GM19328 (cell line): ENCODE measurements at regions not wholly inside any gene's neighbourhood (a gene's known extent, or its start where the extent isn't known, plus 50 kb on each side); places are given as distances from the start of the nearest gene placed in this dataset.
"Not testable (repeated sequence)": the region's sequence is repeated elsewhere in the genome, so short reads cannot be mapped to it uniquely, and the experiment has no call there.

Source experiments
- ATAC-seq: cut with Tn5 transposase; IDR thresholded peaks from one replicate; pipeline ENCODE4 v1.9.1; 2021; ENCODE audit warnings: mild to moderate bottlenecking, moderate library complexity; ENCODE audit not compliant: unreplicated experiment

- no peak for ATAC-seq
These were observed 763.8 kb downstream of the DTWD2 start for GRCh38 chr5:118224546-118224945.

GRCh38 chr5:118220556-118221195 lies 767.7 kb downstream of the DTWD2 start:
- no peak for ATAC-seq

- no peak for ATAC-seq
These were observed 776.7 kb downstream of the DTWD2 start for GRCh38 chr5:118211606-118212005.

- no peak for ATAC-seq
These were observed 780.3 kb downstream of the DTWD2 start for GRCh38 chr5:118208031-118208453.

GRCh38 chr5:118199801-118200200 lies 788.5 kb downstream of the DTWD2 start:
- ATAC-seq, result no peak

GRCh38 chr5:118196229-118196628 lies 792.1 kb downstream of the DTWD2 start:
- no peak for ATAC-seq

- ATAC-seq, result no peak
These were observed 793.1 kb downstream of the DTWD2 start for GRCh38 chr5:118195211-118195610.

GRCh38 chr5:118193194-118193905 lies 795.0 kb downstream of the DTWD2 start:
- no peak for ATAC-seq

GRCh38 chr5:118185018-118185417 lies 803.3 kb downstream of the DTWD2 start:
- no peak for ATAC-seq

- ATAC-seq, result no peak
These were observed 812.2 kb downstream of the DTWD2 start for GRCh38 chr5:118176146-118176545.

- no peak for ATAC-seq
These were observed 813.7 kb downstream of the DTWD2 start for GRCh38 chr5:118174671-118175070.

- ATAC-seq, result no peak
These were observed 815.0 kb downstream of the DTWD2 start for GRCh38 chr5:118173340-118173739.

- ATAC-seq, result no peak
These were observed 822.7 kb downstream of the DTWD2 start for GRCh38 chr5:118165619-118166018.

GRCh38 chr5:118156181-118156580 lies 832.2 kb downstream of the DTWD2 start:
- no peak for ATAC-seq

GRCh38 chr5:118146824-118147223 lies 841.5 kb downstream of the DTWD2 start:
- ATAC-seq, result no peak

- no peak for ATAC-seq
These were observed 843.8 kb downstream of the DTWD2 start for GRCh38 chr5:118144540-118144939.

GRCh38 chr5:118139361-118139760 lies 849.0 kb downstream of the DTWD2 start:
- no peak for ATAC-seq

- no peak for ATAC-seq
These were observed 862.2 kb downstream of the DTWD2 start for GRCh38 chr5:118126159-118126558.

GRCh38 chr5:118125687-118126086 lies 862.7 kb downstream of the DTWD2 start:
- ATAC-seq, result no peak

GRCh38 chr5:118121258-118121657 lies 867.1 kb downstream of the DTWD2 start:
- ATAC-seq, result no peak

GRCh38 chr5:118115791-118116190 lies 872.6 kb downstream of the DTWD2 start:
- no peak for ATAC-seq

GRCh38 chr5:118111956-118112355 lies 876.4 kb downstream of the DTWD2 start:
- ATAC-seq, result no peak

GRCh38 chr5:118107246-118107645 lies 881.1 kb downstream of the DTWD2 start:
- not testable (repeated sequence) for ATAC-seq
